ENCODE measurements at regions not wholly inside any gene's neighbourhood (a gene's known extent, or its start where the extent isn't known, plus 50 kb on each side); places are given as distances from the start of the nearest gene placed in this dataset.
"Not testable (repeated sequence)": the region's sequence is repeated elsewhere in the genome, so short reads cannot be mapped to it uniquely, and the experiment has no call there.

DNA sequence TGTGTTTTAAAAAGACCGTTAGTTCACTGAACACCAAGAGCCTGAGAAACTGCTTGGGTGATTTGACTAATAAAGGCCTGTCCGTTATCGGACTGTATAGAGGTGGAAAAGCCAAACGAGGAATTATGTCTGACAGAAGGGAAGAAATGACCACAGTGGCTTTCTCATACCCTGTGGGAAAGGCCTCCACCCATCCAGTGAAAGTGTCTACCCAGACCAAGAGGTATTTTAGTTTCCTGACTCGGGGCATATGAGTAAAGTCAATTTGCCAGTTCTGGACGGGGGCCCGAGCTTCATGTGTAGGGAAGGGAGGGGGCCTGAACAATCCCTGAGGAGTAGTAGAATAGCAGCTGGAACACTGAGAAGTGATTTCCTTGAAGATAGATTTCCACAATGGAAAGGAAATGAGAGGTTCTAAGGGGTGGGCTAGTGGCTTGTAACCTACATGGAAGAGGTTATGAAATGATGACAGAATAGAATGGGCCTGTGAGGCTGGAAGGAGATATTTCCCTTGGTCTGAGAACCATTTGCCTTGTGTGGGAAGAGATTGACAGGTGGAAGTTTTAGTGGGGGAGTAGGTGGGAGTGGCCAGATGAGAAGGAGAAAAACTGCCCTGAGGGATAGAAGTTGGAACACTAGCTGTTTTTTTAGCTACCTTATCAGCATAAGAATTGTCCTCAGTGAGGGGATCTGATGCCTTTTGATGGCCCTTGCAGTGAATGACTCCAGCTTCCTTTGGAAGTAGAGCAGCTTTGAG lies 106.4 kb upstream of the PPM1J start:
- TF ChIP-seq, protein P1, sequence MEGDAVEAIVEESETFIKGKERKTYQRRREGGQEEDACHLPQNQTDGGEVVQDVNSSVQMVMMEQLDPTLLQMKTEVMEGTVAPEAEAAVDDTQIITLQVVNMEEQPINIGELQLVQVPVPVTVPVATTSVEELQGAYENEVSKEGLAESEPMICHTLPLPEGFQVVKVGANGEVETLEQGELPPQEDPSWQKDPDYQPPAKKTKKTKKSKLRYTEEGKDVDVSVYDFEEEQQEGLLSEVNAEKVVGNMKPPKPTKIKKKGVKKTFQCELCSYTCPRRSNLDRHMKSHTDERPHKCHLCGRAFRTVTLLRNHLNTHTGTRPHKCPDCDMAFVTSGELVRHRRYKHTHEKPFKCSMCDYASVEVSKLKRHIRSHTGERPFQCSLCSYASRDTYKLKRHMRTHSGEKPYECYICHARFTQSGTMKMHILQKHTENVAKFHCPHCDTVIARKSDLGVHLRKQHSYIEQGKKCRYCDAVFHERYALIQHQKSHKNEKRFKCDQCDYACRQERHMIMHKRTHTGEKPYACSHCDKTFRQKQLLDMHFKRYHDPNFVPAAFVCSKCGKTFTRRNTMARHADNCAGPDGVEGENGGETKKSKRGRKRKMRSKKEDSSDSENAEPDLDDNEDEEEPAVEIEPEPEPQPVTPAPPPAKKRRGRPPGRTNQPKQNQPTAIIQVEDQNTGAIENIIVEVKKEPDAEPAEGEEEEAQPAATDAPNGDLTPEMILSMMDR (IDR thresholded peaks at IDR 0.05; ENCODE audit: low read depth, low read length) = not testable (repeated sequence)
- not testable (repeated sequence) for TF ChIP-seq EZH2phosphoT487 (IDR thresholded peaks at IDR 0.05; ENCODE audit: low read depth)

Data from OCI-LY3 (cell line).